ENCODE measurements at regions not wholly inside any gene's neighbourhood (a gene's known extent, or its start where the extent isn't known, plus 50 kb on each side); places are given as distances from the start of the nearest gene placed in this dataset.

GRCh38 chr10:130387936-130388580 lies 251.9 kb downstream of the GLRX3 start:
- TF ChIP-seq, protein P1, sequence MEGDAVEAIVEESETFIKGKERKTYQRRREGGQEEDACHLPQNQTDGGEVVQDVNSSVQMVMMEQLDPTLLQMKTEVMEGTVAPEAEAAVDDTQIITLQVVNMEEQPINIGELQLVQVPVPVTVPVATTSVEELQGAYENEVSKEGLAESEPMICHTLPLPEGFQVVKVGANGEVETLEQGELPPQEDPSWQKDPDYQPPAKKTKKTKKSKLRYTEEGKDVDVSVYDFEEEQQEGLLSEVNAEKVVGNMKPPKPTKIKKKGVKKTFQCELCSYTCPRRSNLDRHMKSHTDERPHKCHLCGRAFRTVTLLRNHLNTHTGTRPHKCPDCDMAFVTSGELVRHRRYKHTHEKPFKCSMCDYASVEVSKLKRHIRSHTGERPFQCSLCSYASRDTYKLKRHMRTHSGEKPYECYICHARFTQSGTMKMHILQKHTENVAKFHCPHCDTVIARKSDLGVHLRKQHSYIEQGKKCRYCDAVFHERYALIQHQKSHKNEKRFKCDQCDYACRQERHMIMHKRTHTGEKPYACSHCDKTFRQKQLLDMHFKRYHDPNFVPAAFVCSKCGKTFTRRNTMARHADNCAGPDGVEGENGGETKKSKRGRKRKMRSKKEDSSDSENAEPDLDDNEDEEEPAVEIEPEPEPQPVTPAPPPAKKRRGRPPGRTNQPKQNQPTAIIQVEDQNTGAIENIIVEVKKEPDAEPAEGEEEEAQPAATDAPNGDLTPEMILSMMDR (conservative IDR thresholded peaks at IDR 0.05; ENCODE audit: low read depth, low read length): no peak
- TF ChIP-seq EZH2 (IDR thresholded peaks at IDR 0.05; ENCODE audit: borderline replicate concordance, low read depth, low read length, poor library complexity, severe bottlenecking): no peak

All from A673 (cell line).